GM19240 (cell line): ENCODE measurements at regions not wholly inside any gene's neighbourhood (a gene's known extent, or its start where the extent isn't known, plus 50 kb on each side); places are given as distances from the start of the nearest gene placed in this dataset.

Source experiments
- DNase-seq: peaks from one replicate; pipeline ENCODE4 v3.0.0; 2011; ENCODE audit warnings: low spot score; ENCODE audit not compliant: insufficient read length

DNA sequence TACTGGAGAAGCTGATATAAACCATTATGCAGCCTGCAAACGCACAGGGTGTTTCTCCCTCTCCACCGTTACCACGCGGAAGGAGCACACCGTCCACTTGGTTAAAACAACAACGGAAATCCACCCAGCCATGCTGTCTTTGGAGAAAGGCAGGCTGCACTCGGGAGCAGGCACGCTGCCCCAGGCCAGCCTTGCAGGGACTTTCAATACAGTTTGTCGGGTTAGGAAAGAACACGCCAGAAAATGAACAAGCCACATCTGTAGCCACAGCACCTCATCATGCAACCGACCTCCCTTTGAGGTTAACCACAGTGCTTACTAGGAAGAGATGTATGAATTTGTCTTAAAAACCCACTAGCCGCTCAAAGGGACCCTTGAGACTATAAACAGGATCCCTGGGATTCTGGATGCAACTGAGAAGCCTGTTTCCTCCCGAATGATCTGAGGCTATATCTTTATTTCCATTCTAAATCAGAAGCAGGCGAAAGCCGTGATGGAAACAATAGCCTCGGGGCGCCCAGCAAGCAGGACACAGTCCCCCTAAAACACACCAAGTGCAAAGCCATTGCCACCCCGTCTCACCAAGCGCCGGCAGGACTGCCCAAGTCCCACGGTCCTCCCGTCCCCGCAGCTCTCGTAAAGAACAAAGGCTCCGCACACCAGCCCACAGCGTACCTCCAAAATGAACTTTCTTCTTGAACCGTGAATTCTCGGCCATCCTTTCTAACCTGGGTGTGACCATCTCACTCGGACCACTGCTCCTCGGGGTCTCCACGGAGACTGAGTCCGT, 318.9 kb downstream of the CTTN start:
- DNase-seq, result no peak

DNA sequence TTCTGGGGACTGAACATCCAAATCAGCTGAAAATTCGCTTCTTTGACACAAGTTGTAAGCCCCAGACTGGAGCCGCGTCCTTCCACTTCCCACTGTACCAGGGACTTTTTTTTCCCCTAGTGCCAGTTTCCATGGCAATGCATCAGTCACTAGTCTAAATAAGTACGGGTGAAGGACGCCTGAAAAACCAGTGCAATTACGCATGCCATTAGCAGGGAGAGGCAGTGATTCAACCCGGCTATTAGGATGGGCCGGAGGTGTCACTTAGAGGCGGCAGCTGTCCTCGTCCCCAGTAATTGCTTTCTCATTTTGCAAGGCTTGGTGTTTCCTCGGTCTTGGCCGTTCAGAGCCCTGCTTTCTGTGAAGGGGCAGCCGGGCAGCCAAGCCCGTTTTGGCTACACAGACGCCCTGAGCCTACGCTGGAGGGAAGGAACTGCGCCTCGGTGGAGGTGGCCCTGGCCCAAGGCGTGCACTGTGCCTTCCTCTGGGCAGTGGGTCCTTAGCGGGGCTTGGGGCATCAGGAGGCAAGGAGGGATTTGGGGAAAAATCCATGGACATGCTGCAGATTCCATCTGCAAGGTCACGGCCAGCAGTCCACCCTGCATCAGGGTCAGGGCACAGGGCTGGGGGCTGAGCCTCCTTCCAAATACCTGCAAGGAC, 319.7 kb downstream of the CTTN start:
- no peak for DNase-seq

DNA sequence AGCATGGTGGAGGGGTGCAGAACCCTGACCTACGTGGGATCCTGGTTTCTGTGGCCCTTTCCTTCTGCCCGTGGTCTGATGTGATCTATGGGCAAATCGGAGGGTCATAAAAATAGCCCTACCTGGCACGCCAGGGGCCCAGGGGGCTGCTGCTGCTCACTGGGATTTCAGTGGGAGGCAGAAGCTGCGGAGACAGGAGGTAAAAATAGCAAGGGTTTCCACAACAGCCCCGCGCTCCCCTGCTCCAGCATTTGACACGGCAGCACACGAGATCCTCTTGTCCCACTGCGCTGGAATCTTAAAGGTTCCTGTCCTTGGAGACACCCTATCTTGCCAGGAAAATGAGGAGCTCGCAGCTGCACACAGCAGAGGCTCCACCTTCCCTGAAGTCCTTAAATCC, 321.2 kb downstream of the CTTN start:
- no peak for DNase-seq

DNA sequence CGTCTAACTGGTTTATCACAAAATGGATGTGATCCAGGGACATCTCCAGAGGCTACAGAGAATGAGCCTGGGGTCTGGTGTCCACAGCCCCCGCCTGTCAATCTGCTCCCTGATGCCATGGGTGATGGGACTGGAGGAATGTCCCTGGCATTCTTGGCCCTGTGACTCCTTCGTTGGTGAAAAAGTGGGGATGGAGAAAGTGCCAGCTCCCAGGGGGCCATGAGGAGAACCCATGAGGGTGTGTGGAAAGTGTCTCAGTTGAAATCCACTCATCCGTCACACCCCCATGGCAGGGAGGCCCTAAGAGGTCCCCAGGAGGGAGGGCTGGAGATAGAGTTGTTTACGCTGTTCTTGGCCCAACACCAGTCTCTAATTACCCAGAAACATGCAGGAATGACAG, 322.0 kb downstream of the CTTN start:
- no peak for DNase-seq

DNA sequence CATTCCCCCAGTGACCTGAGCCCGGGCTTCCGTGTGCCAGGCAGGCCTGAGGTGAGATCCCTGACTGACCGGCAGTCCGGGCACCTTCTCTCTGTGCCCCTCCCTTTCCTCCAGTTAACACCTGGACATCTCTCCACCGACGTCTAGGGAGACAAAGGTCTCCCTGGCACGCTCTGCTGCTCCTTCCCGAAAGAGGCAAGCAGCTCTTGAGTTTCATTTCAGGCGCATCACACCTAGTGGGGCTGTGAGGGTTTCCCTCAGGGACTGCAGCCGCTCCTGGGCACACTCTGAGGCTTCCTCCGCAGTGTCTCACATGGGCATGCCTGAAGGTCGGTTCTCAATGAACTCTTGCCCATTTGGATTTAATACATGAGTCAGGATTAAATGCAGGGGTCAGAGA, 322.7 kb downstream of the CTTN start:
- no peak for DNase-seq

DNA sequence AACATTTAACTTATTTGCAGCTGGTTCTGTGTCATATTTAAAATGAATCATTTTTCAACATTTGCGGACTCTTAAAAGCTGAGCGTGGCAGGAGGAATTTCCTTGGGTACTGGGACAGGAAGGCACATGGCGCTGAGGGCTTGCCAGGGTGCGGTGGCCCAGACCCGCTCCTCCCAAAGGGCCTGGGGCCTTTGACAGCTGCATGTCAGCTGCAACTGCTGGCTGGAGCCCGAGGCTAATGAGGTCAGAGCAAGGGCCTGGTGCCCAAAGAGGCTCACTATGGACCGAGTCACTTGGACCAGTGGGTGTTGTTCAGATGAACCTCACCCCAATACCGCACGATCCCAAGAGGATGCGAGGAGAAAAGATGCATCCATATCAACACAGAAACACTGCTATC, 326.9 kb downstream of the CTTN start:
- DNase-seq, result no peak

DNA sequence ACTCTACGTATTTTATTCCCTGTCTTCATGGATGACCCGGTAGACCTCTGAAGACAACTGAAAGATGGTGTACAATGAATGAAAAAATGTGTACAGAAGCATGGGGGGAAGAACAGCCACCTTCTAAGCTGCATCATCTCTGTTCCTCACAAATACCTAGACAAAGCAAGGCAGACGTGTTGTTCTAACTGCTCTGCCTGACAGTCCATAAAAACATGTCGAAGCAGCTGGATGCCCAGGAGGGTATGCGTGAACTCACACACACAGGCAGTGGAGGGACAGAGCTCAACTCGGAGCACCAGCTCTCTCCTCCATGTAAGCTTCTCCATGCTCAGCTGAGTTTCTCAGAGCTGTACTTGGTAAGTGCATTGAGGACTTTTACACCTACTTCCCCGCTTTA, 327.4 kb downstream of the CTTN start:
- DNase-seq, result no peak

DNA sequence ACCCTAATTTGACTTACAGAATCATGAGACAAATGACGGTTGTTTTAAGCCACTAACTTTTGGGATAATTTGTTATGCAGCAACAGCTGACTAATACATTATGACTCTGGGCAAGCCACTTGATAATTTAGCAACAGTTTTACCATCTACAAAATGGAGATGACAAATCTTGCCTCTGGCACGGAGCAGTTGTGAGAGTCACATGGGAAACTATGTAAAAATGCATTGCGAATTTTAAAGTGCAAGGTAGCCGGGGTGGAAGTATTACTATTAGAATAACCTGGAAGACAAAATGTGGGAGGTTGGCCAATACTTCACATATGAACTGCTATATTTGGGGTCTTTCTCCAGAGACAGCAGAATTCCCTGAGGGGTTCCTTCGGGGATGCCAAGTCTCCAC, 328.7 kb downstream of the CTTN start:
- no peak for DNase-seq

DNA sequence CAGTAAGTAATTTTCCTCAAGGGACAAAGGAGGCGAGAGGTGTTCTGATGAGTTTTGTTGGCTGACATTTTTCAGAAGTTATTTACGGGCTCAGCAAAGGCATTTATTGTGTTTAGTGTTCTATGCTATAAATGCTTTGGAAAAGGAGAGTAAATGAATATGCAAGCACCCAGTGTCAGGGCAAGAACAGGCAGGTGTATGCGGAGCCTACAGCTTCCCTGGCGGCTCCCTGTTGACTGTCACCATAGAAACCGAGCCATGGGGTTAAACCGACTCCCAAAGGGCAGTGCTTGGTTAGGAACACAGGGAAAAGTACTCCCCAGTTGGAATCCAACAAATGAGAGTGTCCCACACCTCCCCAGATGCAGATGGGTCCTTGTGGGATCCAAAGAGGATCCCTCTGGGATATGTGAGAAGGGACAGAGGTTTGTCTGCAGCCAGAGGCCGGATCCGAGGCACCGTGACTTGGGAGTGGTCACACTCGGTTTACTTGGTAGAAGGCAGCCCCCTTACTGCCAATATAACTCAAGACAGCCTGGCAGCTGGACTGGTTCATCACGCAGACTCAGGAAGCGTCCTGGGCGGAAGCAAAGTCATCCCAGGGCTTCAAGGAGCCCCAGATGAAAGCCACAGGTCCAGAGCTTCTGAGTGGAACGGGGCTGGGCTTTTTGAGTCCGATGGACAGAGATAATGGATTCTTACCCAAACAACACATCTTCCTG, 329.7 kb downstream of the CTTN start:
- no peak for DNase-seq

DNA sequence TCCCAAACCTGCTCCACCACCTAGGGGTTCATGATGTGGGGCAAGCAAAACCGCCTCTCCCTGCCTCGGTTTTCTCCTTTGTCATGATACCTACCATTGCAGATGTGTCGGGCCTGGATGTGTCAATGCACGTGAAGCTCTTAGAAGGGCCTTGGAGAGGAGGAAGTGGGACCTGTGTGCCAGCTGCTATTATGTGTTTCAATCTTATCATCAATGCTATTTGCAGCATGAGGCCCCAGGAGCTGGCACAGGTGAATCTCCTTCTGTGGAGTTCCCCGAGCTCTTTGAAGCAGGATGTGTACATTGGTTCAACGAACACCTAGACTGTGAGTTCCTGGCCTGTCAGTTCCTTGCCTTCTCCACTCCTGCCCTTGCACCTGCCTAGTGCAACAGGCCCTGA, 331.6 kb downstream of the CTTN start:
- no peak for DNase-seq

DNA sequence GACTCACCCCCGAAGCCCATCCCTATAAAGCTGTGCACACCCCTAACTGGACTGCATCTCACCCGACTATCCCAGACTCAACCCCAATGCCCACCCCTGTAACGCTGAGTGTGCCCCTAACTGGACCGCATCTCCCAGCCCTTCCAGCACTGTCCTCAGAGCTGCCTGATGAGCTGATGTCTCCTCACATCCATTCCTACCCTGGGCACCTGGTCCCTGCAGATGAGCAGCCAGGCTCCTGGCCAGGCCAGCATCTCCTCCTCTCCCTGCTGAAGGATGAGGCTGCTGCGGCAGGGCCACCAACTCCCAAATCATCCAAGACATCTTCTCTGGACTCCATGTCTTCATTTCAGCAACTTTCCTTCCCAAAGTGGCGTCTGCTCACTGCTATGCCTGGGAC, 332.1 kb downstream of the CTTN start:
- no peak for DNase-seq

DNA sequence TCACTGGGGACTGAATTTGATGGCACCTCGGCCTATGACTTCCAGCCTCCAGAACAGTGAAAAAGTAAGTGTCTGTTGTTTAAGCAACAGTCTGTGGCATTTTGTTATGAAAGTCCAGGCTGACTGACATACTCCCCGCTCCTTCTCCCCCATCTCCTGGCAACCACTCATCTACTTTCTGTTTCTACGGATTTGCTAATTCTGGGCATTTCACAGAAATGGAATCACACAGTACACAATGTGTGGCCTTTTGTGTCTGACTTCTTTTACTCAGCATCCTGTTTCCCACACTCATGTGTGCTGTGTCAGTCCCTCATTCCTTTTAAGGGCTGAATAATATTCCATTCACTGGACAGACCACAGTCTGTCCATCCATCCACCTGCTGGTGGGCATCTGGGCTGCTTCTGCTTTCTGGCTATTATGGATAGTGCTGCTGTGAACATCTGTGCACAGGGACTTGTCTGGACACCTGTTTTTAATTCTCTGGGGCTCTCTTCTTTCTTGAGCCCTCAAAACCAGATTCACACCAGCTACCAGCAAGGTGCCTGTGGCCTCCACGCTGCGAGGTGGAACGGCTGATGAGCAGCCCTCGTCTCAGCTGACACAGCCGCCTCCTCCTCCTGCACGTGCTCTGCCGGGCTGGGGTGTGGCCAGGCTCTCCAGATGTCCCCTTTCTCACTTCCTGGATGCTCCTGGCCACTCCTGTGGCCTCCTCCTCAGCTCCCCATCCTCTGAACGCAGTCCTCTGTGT, 333.1 kb downstream of the CTTN start:
- DNase-seq, result no peak

DNA sequence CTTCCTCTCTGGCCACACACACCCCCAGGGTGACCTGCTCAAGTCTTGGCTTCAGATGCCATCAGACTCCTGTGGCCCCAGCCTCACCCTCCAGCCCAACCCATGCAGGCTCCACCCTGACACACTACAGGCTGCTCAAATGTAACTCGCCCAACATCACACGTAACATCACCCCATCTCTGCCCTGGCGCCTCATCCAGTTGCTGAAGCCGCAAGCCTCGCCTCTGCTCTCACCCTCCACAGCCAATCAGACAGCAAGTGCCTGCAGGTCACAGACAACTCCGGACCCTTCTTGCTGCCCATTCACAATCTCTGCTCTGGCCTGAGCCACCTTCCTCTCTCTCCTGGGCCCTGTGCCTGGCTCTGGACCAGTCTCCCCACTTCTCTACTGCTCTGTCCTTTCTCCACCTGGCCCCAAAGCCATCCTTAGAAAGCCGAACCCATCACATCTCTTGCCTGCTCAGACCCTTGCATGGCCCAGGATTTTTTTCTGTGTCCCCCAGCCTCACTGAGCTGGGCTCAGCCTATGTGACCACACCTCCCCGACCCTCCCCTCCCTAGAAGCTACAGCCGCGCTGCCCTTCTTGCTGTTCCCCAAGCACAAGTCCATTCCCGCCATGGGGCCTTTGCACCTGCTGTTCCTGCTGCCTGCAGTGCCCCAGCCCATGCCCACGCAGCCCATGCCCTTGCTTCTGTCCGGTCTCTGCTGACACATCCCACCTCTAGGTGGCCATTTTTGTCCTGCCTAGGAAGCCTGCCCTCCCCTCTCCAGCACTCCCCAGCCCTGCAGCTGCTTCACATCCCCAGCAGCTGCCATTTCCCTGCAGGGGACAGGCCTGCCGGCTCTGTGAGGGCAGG, 333.9 kb downstream of the CTTN start:
- no peak for DNase-seq

DNA sequence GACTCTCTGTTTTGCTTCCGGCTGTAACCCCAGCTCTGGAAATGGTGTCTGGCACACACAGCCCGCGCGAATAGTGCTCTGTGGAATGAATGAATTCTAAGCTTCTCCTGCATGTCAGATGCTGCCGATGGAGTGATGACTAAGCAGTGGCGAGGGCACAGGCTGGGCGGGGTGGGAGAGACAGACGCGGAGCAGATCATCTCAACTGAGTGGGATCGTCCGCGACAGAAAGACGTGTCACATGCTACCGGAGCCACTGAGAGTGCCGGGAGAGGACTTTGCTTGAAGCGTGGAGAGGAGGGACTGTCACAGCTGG, 334.5 kb downstream of the CTTN start:
- DNase-seq, result no peak

DNA sequence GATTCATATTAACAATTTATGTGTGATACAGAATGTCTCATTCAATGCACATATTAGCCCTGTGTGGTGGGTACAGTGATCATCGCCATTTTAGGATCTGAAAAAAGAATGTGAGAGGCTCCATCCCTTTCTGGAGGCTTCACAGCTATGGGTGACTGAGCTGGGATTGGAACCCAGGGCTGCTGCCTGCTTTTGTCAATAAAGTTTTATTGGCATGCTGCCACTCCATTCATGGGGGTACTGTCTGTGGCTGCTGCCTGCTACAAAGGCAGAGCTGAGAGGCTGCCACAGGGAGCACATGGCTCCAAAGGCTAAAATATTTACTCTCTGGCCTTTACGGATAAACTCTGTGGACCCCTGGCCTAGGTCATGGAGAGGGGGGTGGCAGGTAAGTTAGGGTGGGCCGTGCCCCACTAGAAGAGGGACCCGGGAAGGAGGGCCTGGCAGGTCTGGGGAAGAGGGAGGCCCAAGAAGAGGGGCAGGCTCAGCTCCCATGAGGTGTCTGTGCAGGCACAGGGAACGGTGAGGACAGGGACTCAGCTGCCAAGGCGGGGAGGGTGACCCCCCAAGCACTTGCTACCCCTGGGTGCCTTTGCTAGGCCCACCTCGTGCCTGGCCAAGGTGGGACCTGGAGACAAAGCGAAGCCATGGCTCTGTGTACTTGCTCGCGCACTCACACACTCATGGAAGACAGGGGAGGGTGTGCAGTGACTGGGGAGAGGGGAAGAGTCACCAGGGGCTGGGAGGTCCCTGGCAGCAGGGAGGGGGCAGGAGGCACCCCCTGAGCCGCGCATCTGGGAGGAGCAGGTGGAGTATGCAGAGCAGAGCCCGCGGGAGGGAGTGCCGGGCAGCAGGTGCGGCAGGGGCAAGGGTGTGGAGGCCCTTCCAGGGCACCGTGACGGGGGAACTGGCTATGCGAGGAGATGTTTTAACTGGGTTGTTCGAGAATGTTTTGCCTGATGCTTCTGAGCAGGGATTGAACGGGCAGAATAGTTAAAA, 335.3 kb downstream of the CTTN start:
- no peak for DNase-seq

DNA sequence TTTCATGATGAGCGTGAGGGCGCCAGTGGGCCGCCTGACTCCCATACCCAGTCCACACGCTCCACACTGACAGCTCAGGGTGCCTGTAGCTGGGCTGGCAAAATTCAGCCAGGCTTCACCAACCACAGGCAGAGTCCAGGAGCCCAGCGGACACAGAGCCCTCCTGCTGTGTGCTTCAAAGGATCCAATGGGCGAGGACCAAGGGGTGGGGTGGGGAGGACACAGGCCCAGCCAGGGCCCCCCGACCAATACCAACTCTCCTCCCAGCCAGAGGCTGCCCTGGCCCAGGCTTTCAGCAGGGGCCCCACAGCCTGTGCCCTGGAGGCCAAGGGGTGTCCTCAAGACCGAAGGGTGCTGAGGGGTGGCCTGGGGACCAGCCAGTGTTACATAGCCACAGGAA, 336.1 kb downstream of the CTTN start:
- no peak for DNase-seq

DNA sequence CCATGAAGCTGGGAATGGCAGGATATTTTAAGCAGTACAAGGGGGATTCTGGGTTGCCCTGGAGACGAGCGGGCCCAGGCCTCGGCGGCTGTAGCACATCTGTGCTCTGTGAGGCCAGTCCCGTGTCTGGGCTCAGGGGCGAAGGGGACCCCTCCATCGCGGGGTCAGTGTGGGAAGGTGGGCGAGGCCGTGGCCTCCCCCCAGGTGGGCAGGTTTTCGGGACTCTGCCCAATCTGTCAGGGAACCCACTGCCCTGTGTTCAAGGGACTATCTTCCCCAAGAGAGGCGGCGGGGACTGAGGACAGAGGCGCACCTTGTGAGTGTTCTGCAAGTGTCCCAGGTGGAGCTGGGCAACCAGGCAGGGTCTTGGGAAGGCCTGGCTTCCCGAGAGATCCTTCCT, 336.6 kb downstream of the CTTN start:
- DNase-seq, result no peak

DNA sequence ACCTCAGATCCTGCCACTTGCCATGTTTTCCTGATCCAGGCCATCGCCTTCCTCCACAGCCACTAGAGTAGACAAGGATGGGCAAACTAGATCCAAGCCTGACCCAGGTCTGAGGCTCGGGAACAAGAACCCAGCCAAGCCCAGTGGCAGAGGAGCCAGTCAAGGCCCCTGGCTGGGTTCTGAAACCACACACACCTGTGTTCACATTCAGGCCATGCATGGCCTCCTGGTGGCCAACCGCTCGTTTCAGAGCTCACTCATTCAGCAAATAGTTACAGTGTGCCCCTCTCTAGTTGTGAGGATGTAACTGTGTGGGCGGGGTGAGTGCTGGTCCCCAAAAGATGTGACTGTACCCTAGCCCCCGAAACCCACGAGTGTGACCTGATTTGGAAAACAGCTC, 337.6 kb downstream of the CTTN start:
- no peak for DNase-seq

DNA sequence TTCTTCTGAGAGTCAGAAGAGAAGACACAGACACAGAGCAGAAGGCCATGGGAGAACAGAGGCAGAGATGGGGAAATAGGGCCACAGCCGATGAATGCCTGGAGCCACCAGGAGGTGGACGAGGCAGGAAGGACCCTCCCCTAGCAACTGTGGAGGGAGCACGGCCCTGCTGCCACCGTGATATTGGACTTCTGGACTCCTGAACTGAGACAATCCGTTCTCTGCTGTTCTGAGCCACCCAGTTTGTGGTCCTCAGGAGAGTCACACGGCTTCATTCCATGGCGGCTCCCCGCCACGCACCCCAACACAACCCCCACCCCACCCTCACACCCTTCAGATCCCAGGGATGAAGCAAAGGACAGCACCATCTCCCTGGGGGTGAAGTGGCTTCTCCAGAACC, 338.1 kb downstream of the CTTN start:
- no peak for DNase-seq
